ENCODE measurements at regions not wholly inside any gene's neighbourhood (a gene's known extent, or its start where the extent isn't known, plus 50 kb on each side); places are given as distances from the start of the nearest gene placed in this dataset.

- no peaks in the 10 kb centered on the region for H3K9me2 ChIP-seq (replicated peaks; ENCODE audit: low read length)
- CTCF ChIA-PET: interaction anchor here (0.7 kb wide), 1 partner anchor 541 kb away, joined by 3 read pairs; no protein-coding TSS in a partner anchor
- no TSS peak for BruUV-seq (replicated peaks)
- intact Hi-C loops (cut with micrococcal nuclease): no loop called here
- no peaks in the 10 kb centered on the region; the same call in 1 of the 2 replicates for H3K27me3 ChIP-seq (ENCODE audit: low read length)
- no peak for ATAC-seq
- H3K27ac ChIP-seq (ENCODE audit: low read length): no peak overlapping the region
- POLR2A ChIA-PET (ENCODE audit: unreplicated experiment): no interaction called here
- H3K9ac ChIP-seq (ENCODE audit: low read length): no peak overlapping the region
- no peak overlapping the region for H3K4me2 ChIP-seq (ENCODE audit: low read length)
- H3K79me2 ChIP-seq (ENCODE audit: low read length): no peaks in the 10 kb centered on the region
- no peak overlapping the region for H3K4me3 ChIP-seq (ENCODE audit: low read length)
- H2AFZ ChIP-seq (ENCODE audit: low read length): no peak overlapping the region
- TF ChIP-seq EZH2phosphoT487 (IDR thresholded peaks at IDR 0.05; ENCODE audit: borderline replicate concordance, low read length) (no peak), EZH2 (IDR thresholded peaks at IDR 0.05; ENCODE audit: low read length, unreplicated experiment) (no peak)
- TF ChIP-seq, protein P1, sequence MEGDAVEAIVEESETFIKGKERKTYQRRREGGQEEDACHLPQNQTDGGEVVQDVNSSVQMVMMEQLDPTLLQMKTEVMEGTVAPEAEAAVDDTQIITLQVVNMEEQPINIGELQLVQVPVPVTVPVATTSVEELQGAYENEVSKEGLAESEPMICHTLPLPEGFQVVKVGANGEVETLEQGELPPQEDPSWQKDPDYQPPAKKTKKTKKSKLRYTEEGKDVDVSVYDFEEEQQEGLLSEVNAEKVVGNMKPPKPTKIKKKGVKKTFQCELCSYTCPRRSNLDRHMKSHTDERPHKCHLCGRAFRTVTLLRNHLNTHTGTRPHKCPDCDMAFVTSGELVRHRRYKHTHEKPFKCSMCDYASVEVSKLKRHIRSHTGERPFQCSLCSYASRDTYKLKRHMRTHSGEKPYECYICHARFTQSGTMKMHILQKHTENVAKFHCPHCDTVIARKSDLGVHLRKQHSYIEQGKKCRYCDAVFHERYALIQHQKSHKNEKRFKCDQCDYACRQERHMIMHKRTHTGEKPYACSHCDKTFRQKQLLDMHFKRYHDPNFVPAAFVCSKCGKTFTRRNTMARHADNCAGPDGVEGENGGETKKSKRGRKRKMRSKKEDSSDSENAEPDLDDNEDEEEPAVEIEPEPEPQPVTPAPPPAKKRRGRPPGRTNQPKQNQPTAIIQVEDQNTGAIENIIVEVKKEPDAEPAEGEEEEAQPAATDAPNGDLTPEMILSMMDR (conservative IDR thresholded peaks at IDR 0.05; ENCODE audit: low read depth, low read length): no peak
- peak; percentile 52 for DNase-seq
- H4K20me1 ChIP-seq (ENCODE audit: low read length): no peaks in the 10 kb centered on the region
- peaks cover 5% of the 10 kb centered on the region; the same call in 1 of the 2 replicates for H3K4me1 ChIP-seq (ENCODE audit: insufficient read depth, low read length)
- H3F3A ChIP-seq (ENCODE audit: low read length, unreplicated experiment): no peaks in the 10 kb centered on the region
- no peaks in the 10 kb centered on the region for H3K36me3 ChIP-seq (ENCODE audit: low read depth, low read length)
- no peaks in the 10 kb centered on the region for H3K9me3 ChIP-seq (ENCODE audit: low read length)
Observed at GRCh38 chrX:130974323-130974722, 71.3 kb upstream of the ENOX2 start.

GRCh38 chrX:130975947-130976346 is 72.9 kb upstream of the ENOX2 start:
- CTCF ChIA-PET: no interaction called here
- POLR2A ChIA-PET (ENCODE audit: unreplicated experiment): no interaction called here
- Histone ChIP-seq H3K36me3 (ENCODE audit: low read depth, low read length) (no peaks in the 10 kb centered on the region), H4K20me1 (ENCODE audit: low read length) (no peaks in the 10 kb centered on the region), H3K79me2 (ENCODE audit: low read length) (no peaks in the 10 kb centered on the region), H2AFZ (ENCODE audit: low read length) (no peak overlapping the region), H3K4me3 (ENCODE audit: low read length) (no peak overlapping the region), H3K9me2 (replicated peaks; ENCODE audit: low read length) (no peaks in the 10 kb centered on the region), H3K9me3 (ENCODE audit: low read length) (no peaks in the 10 kb centered on the region), H3K9ac (ENCODE audit: low read length) (no peak overlapping the region), H3K4me2 (ENCODE audit: low read length) (no peak overlapping the region; the same call in 1 of the 2 replicates), H3K27ac (ENCODE audit: low read length) (no peak overlapping the region), H3K27me3 (ENCODE audit: low read length) (no peaks in the 10 kb centered on the region; the same call in 1 of the 2 replicates), H3K4me1 (ENCODE audit: insufficient read depth, low read length) (peaks cover 5% of the 10 kb centered on the region; the same call in 1 of the 2 replicates), H3F3A (ENCODE audit: low read length, unreplicated experiment) (no peaks in the 10 kb centered on the region)
- TF ChIP-seq EZH2 (IDR thresholded peaks at IDR 0.05; ENCODE audit: low read length, unreplicated experiment): no peak
- TF ChIP-seq, protein P1 (conservative IDR thresholded peaks at IDR 0.05; ENCODE audit: low read depth, low read length): peak; percentile 75
- intact Hi-C loops (cut with micrococcal nuclease): loop anchor here (1.0 kb wide), 2 partner anchors 657 to 701 kb away; no protein-coding TSS in a partner anchor
- DNase-seq (peak; percentile 79), ATAC-seq (peak; percentile 73)
- BruUV-seq (replicated peaks): no TSS peak

- Histone ChIP-seq H4K20me1 (ENCODE audit: low read length) (no peaks in the 10 kb centered on the region), H2AFZ (ENCODE audit: low read length) (no peak overlapping the region), H3K4me3 (ENCODE audit: low read length) (no peak overlapping the region), H3K4me2 (ENCODE audit: low read length) (no peak overlapping the region), H3K4me1 (ENCODE audit: insufficient read depth, low read length) (no peaks in the 10 kb centered on the region), H3K27ac (ENCODE audit: low read length) (no peak overlapping the region), H3K9me2 (replicated peaks; ENCODE audit: low read length) (no peaks in the 10 kb centered on the region), H3K27me3 (ENCODE audit: low read length) (no peaks in the 10 kb centered on the region), H3K79me2 (ENCODE audit: low read length) (no peaks in the 10 kb centered on the region), H3K9me3 (ENCODE audit: low read length) (no peaks in the 10 kb centered on the region), H3K9ac (ENCODE audit: low read length) (no peak overlapping the region), H3F3A (ENCODE audit: low read length, unreplicated experiment) (no peaks in the 10 kb centered on the region), H3K36me3 (ENCODE audit: low read depth, low read length) (no peaks in the 10 kb centered on the region)
- DNase-seq (no peak), ATAC-seq (no peak)
- no TSS peak for BruUV-seq (replicated peaks)
- ChIA-PET CTCF (no interaction called here), POLR2A (ENCODE audit: unreplicated experiment) (no interaction called here)
- no peak for TF ChIP-seq EZH2 (IDR thresholded peaks at IDR 0.05; ENCODE audit: low read length, unreplicated experiment)
- intact Hi-C loops (cut with micrococcal nuclease): no loop called here
Observed at GRCh38 chrX:130981836-130982235, 76.3 kb upstream of the ARHGAP36 start.

Measured in PC-3 (cell line).